ENCODE measurements at regions not wholly inside any gene's neighbourhood (a gene's known extent, or its start where the extent isn't known, plus 50 kb on each side); places are given as distances from the start of the nearest gene placed in this dataset.

- H3K4me1 ChIP-seq, result no peaks in the 10 kb centered on the region
- no peaks in the 10 kb centered on the region for H3K36me3 ChIP-seq
- TF ChIP-seq CTCF (IDR thresholded peaks at IDR 0.05; ENCODE audit: low read depth, low read length), result no peak
- no peaks in the 10 kb centered on the region for H3K27me3 ChIP-seq
- H3K9me3 ChIP-seq, result no peaks in the 10 kb centered on the region
- DNase-seq, result no peak
- no peak overlapping the region for H3K4me3 ChIP-seq (ENCODE audit: low read depth, low read length)
Measured at GRCh38 chr16:82360024-82360783, 190.2 kb upstream of the MPHOSPH6 start.

- no peaks in the 10 kb centered on the region for H3K9me3 ChIP-seq
- TF ChIP-seq CTCF (IDR thresholded peaks at IDR 0.05; ENCODE audit: low read depth, low read length), result no peak
- no peaks in the 10 kb centered on the region for H3K27me3 ChIP-seq
- no peak overlapping the region for H3K4me3 ChIP-seq (ENCODE audit: low read depth, low read length)
- DNase-seq, result no peak
- no peaks in the 10 kb centered on the region for H3K4me1 ChIP-seq
- H3K36me3 ChIP-seq, result no peaks in the 10 kb centered on the region
Measured at GRCh38 chr16:82358606-82359221, 188.7 kb upstream of the MPHOSPH6 start.

DNA sequence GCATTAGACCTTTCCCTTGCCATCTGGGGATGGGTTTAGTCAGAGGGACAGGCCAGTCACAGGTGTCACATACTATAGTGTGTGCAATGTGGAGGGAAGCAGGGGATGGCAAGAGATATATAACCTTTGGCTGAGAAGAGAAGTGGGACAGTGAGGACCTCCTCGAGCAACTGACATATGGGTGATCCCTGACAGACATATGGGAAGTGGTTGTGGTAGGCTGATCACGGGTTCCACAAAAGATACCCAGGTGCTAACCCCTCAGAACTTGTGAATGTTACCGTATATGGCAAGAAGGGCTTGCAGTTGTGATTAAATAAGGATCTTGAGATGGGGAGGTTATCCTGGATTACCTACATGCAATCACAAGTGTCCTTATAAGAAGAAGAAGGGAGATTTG is 188.1 kb upstream of the MPHOSPH6 start:
- Histone ChIP-seq H3K9me3 (no peaks in the 10 kb centered on the region), H3K36me3 (no peaks in the 10 kb centered on the region), H3K4me3 (ENCODE audit: low read depth, low read length) (no peak overlapping the region), H3K27me3 (no peaks in the 10 kb centered on the region), H3K4me1 (no peaks in the 10 kb centered on the region)
- TF ChIP-seq CTCF (IDR thresholded peaks at IDR 0.05; ENCODE audit: low read depth, low read length), result no peak
- no peak for DNase-seq

DNA sequence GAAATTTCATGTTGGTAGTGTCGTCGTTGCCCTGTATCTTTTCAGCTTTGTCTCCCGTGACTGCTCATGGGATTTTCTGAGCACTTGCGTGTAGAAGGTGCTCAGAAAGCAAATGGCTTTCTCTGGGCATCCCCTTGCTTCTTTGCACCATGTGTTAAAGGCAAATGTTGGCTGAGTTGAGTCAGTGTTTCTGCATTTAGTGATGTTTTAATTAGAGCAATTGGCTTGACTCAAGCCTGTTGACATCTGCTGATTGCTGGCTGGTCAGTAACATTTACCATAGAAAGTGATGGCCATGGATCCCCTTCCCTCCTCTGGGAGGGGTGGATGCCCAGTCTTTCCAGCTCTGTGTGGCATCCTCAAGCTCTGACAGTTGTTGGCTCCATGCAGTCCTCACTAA is 187.2 kb upstream of the MPHOSPH6 start:
- Histone ChIP-seq H3K36me3 (no peaks in the 10 kb centered on the region), H3K4me3 (ENCODE audit: low read depth, low read length) (no peak overlapping the region), H3K4me1 (no peaks in the 10 kb centered on the region), H3K27me3 (no peaks in the 10 kb centered on the region), H3K9me3 (no peaks in the 10 kb centered on the region)
- no peak for TF ChIP-seq CTCF (IDR thresholded peaks at IDR 0.05; ENCODE audit: low read depth, low read length)
- no peak for DNase-seq

DNA sequence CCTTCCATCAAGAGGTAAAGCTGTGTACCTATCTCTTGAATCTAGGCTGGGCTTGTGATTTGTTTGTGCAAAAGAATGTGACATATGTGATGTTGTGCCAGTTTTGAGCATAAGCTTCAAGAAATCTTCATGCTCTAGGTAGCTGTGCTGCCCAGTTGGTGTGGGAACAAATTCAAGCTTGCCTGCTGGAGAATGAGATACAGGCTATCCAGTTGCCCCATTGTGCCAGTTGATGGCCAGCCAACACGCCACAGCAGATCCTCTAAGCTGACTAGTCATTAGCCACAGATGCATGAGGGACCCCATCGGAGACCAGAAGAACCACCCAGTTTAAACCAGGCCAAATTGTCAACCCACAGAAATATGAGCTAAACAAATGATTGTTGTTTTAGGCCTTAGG is 180.5 kb upstream of the MPHOSPH6 start:
- TF ChIP-seq CTCF (IDR thresholded peaks at IDR 0.05; ENCODE audit: low read depth, low read length), result no peak
- H3K4me3 ChIP-seq (ENCODE audit: low read depth, low read length), result no peak overlapping the region
- no peaks in the 10 kb centered on the region; the same call in 1 of the 2 replicates for H3K9me3 ChIP-seq
- DNase-seq, result no peak
- H3K27me3 ChIP-seq, result no peaks in the 10 kb centered on the region
- no peaks in the 10 kb centered on the region for H3K4me1 ChIP-seq
- no peaks in the 10 kb centered on the region for H3K36me3 ChIP-seq

DNA sequence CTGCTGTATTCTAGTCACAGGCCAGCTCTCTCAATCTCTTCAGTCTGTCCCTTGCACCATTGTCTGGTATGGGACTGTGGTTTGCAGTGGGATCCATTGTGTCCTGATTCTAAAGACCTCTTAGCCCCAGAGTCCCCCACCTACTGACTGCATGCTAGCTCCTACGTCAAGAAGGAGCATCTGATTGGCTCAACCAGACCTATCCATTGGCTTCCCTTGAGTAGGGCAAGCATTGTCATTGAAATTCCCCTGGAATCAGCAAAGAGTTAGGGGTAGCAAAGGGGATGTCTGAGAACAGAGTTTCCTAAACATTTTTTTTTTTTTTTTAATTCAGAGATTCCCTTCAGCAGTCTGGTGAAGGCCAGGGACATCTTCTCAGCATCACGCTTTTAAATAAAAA is 175.3 kb upstream of the MPHOSPH6 start:
- Histone ChIP-seq H3K4me3 (ENCODE audit: low read depth, low read length) (no peak overlapping the region), H3K4me1 (no peaks in the 10 kb centered on the region), H3K27me3 (no peaks in the 10 kb centered on the region), H3K9me3 (no peaks in the 10 kb centered on the region), H3K36me3 (no peaks in the 10 kb centered on the region)
- TF ChIP-seq CTCF (IDR thresholded peaks at IDR 0.05; ENCODE audit: low read depth, low read length), result no peak
- DNase-seq, result no peak
